GM20000 (cell line): ENCODE measurements at regions not wholly inside any gene's neighbourhood (a gene's known extent, or its start where the extent isn't known, plus 50 kb on each side); places are given as distances from the start of the nearest gene placed in this dataset.

ENCODE experiments used
- DNase-seq: peaks from one replicate; pipeline ENCODE4 v3.0.0; 2012; ENCODE audit warnings: low spot score
- TF ChIP-seq, protein P1 (sequence below): IDR thresholded peaks from 2 replicates; pipeline ENCODE4 v1.5.1; 2012; ENCODE audit warnings: mild to moderate bottlenecking, control low read depth; ENCODE audit errors: extremely low read depth, missing control alignments

DNA sequence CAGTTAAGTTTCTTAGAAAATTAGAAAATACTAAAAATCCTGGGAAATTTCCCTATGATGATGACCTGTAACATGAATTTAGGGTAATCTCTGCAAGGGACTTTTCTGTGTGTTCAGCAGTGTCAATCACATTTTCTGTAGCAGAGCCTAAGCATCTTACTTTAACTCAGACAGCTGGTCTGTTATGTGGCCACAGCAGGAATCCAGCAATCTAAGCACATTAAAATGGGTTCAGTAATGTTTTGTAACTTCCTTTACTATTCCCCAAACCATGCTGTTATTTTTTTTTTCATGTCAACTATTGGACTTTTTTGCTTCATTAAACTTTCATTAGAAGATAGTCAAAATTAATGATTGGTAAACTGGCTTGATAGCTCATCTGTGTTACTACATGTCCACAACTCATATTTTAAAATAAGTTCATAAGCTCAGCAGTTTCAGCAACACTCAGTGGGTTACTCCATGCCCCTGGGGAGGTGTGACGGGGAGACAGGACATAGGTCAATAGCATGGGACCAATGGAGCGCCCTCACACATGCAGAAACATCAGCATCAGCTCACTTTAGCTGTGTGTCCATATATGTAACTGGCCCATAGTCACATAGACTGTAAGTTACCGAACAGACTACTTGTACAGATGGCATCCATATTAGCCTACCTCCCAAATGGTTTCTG, 168.0 kb upstream of the PACRGL start:
- DNase-seq: no peak
- TF ChIP-seq, protein P1, sequence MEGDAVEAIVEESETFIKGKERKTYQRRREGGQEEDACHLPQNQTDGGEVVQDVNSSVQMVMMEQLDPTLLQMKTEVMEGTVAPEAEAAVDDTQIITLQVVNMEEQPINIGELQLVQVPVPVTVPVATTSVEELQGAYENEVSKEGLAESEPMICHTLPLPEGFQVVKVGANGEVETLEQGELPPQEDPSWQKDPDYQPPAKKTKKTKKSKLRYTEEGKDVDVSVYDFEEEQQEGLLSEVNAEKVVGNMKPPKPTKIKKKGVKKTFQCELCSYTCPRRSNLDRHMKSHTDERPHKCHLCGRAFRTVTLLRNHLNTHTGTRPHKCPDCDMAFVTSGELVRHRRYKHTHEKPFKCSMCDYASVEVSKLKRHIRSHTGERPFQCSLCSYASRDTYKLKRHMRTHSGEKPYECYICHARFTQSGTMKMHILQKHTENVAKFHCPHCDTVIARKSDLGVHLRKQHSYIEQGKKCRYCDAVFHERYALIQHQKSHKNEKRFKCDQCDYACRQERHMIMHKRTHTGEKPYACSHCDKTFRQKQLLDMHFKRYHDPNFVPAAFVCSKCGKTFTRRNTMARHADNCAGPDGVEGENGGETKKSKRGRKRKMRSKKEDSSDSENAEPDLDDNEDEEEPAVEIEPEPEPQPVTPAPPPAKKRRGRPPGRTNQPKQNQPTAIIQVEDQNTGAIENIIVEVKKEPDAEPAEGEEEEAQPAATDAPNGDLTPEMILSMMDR: no peak

DNA sequence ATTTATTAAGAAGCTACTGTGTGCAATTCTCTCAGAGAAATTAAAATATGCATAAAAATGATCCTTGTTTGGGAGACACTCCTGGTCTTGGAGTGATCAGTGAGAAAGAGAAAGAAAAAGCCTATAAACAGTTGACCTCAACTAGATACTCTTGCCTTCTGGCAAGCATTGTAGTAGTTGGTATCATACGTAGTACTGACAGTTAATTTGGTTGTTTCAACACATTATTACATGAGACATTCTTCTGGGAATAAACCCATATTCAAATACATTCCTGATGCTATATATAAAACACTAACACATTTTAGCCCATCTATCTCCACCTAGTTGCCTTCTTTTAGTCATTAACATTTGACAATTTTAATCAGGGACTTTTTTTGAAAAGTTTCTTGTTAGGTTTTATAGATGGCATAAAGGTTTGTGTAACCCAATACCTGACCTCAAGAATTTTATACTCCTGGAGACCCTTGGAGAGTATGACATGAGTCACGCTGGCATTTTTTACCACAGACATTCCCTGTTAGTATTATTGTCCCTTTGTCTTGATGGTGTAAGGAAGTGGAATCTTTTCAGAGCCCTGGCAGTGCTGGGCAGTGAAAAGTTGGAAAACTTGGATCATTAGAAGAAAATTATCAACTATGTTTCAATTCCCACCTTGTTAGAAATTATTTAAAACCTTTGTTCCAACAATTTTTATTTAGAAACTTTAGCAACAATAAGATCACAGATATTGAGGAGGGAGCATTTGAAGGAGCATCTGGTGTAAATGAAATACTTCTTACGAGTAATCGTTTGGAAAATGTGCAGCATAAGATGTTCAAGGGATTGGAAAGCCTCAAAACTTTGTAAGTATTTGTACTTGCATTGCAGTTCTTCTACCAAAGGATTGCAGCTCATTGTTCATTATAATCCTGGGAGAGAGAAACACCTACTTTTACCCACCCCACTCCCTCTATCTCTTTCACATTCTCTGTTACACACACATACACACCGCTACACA, 167.1 kb upstream of the PACRGL start:
- no peak for DNase-seq
- TF ChIP-seq, protein P1: no peak

DNA sequence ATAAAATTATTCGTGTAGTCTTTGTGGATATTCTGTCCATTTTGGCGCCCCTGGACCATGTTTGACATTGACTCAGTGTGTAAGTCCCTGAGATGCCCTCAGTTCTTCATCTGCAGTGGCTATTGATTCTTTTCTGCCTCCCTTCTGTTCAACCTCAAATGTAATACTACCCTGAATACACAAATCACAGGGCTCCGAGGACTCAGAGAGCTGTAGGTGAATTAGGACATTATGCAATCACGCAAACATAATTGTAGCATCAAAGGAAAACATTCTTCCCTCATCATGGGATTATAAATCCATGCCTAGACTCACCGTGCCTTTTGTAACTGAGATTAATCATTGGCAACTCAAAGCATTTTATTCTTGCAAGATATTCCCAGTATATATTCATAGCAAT, 161.4 kb upstream of the PACRGL start:
- no peak for DNase-seq
- TF ChIP-seq, protein P1: no peak

DNA sequence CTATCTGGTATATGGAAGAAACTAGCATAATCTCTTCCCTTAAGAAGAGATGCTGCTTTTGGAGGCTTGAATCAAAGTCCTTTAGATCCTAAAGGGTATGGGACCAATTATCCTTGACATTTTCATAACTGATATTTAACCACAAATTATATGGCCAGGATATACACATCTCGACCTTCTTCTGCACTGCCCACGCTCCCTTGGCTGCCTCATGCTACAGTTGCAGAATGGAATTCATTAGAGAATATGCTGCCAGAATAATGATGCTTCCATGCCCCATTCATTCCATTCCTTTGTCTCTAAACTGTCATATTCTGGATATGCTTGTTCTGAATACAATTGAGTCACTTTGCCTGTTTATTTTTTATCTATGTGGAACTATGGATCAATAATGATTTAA, 157.1 kb upstream of the PACRGL start:
- TF ChIP-seq, protein P1: no peak

DNA sequence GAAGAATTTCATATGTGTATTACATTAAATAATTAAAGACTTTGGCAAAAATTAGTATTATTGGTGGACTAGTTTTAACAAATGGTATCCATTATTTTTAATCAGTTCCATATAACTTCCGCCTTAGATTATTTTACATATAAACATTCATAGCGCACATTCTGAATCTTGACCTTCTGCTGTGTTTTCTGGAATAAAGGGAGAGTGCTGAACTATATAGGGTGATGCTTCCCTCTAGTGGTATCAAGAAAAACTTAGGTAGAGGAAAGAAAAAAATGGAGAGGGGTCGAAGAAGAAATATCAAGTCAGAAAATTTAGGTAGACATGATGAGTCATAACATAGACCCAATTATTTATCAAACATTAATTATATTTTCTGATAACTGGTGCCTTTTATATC, 155.6 kb upstream of the PACRGL start:
- DNase-seq: peak; percentile 15
- TF ChIP-seq, protein P1: no peak

More for the DNA sequence above, 157.1 kb upstream of the PACRGL start:
- no peak for DNase-seq

DNA sequence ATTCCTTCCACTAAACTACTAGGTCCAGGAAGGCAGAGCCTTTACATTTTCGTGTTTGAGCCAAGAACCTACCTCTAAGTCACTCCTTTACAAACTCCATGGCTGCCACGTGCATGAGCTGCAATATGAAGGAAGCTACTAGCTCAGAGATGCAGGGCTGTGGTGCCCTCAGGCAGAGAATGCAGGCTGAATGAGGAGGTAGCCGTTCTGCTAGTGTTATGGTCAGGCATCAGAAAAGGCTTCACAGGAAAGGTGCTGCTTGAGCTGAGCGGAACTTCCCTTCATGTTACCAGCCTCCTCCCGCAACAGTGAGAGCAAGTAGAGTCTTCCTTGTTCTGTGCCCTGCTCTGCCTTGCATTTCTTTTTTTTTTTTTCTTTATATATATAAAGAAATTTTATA, 148.3 kb upstream of the PACRGL start:
- TF ChIP-seq, protein P1: no peak
- DNase-seq: no peak

DNA sequence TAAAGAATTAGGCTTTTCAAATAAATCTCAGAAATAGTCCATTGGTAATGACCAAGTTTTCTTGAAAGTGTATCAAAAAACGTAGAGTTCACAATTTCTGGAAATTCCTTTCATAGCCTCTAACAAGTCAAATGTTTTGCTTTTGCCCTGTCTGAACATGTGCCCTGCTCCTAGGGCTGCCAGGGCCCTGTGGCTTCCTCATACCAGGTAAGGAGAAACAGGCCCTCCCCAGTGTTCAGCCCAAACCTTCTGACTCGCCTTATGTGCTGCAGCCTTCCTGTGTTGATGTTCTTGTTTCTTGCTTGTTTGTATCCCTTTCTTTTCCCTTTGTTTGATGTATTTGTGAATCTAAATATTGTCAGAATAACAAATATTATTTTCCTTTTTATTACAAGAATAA, 146.1 kb upstream of the PACRGL start:
- no peak for DNase-seq
- TF ChIP-seq, protein P1: no peak
